Activated gamma-delta T cell treated with Interleukin-2 at 50 U/mL for 16 hours (primary cell): ENCODE measurements at regions not wholly inside any gene's neighbourhood (a gene's known extent, or its start where the extent isn't known, plus 50 kb on each side); places are given as distances from the start of the nearest gene placed in this dataset.
A peak's percentile ranks its signal among the peaks of the same experiment; 100 is the strongest.

ENCODE experiments used
- DNase-seq: peaks from one replicate; pipeline ENCODE4 v3.0.0-alpha.2; 2020

GRCh38 chr6:40792183-40792582, 205.0 kb upstream of the LRFN2 start:
- no peak for DNase-seq

GRCh38 chr6:40791004-40791403, 203.8 kb upstream of the LRFN2 start:
- DNase-seq = no peak

- peak; percentile 36 for DNase-seq
Observed at GRCh38 chr6:40788661-40789655, 201.8 kb upstream of the LRFN2 start.

GRCh38 chr6:40782355-40782754, 195.2 kb upstream of the LRFN2 start:
- DNase-seq = no peak

GRCh38 chr6:40780637-40781036, 193.5 kb upstream of the LRFN2 start:
- DNase-seq = no peak

- no peak for DNase-seq
Observed at GRCh38 chr6:40779409-40779808, 192.2 kb upstream of the LRFN2 start.

GRCh38 chr6:40778918-40779317, 191.8 kb upstream of the LRFN2 start:
- no peak for DNase-seq

GRCh38 chr6:40778196-40778595, 191.0 kb upstream of the LRFN2 start:
- DNase-seq = no peak

GRCh38 chr6:40774932-40775331, 187.8 kb upstream of the LRFN2 start:
- DNase-seq = no peak

GRCh38 chr6:40770794-40771193, 183.6 kb upstream of the LRFN2 start:
- no peak for DNase-seq

- DNase-seq = no peak
Observed at GRCh38 chr6:40764726-40765125, 177.6 kb upstream of the LRFN2 start.

- DNase-seq = no peak
Observed at GRCh38 chr6:40762981-40763380, 175.8 kb upstream of the LRFN2 start.

GRCh38 chr6:40760887-40761286, 173.7 kb upstream of the LRFN2 start:
- no peak for DNase-seq

GRCh38 chr6:40759838-40760237, 172.7 kb upstream of the LRFN2 start:
- DNase-seq = no peak

- no peak for DNase-seq
Observed at GRCh38 chr6:40759264-40759663, 172.1 kb upstream of the LRFN2 start.

GRCh38 chr6:40755749-40756452, 168.7 kb upstream of the LRFN2 start:
- DNase-seq = no peak

- DNase-seq = no peak
Observed at GRCh38 chr6:40755046-40755681, 168.0 kb upstream of the LRFN2 start.

GRCh38 chr6:40754461-40755045, 167.4 kb upstream of the LRFN2 start:
- DNase-seq = no peak

- DNase-seq = no peak
Observed at GRCh38 chr6:40753675-40754448, 166.7 kb upstream of the LRFN2 start.

GRCh38 chr6:40753048-40753447, 165.9 kb upstream of the LRFN2 start:
- DNase-seq = no peak

GRCh38 chr6:40744835-40745234, 157.7 kb upstream of the LRFN2 start:
- no peak for DNase-seq

- no peak for DNase-seq
Observed at GRCh38 chr6:40743690-40744446, 156.7 kb upstream of the LRFN2 start.
